Natural killer cell (primary cell): ENCODE measurements at regions not wholly inside any gene's neighbourhood (a gene's known extent, or its start where the extent isn't known, plus 50 kb on each side); places are given as distances from the start of the nearest gene placed in this dataset.

Experiments
- ATAC-seq, 3 donors: fragments of 150-1000 bp in 2 of 3; fragments of 200-7000 bp in 1 of 3; cut with Tn5 transposase; 1 replicate in 1 of 3; 2 replicates in 2 of 3; pipeline ENCODE4 v1.10.0; 2021; ENCODE audit warnings: mild to moderate bottlenecking in 2 of 3, moderate library complexity in 2 of 3
- DNase-seq, 2 donors: peaks; one replicate each; pipeline versions ENCODE4 v3.0.0 to v3.0.0-alpha.2; 2013 to 2021; ENCODE audit warnings: mixed read lengths in 1 of 2
- H3K27ac ChIP-seq: one replicate; pipeline ENCODE4 v1.5.1; 2013; ENCODE audit warnings: mild to moderate bottlenecking, low read length
- H3K27me3 ChIP-seq: one replicate; pipeline ENCODE4 v1.6.1; 2013; ENCODE audit warnings: low read length; ENCODE audit not compliant: control insufficient read depth, insufficient read depth
- H3K36me3 ChIP-seq: one replicate; pipeline ENCODE4 v1.6.1; 2013; ENCODE audit warnings: low read length; ENCODE audit not compliant: control insufficient read depth, insufficient read depth
- H3K4me1 ChIP-seq: one replicate; pipeline ENCODE4 v1.6.1; 2013; ENCODE audit warnings: low read length; ENCODE audit not compliant: control insufficient read depth, insufficient read depth
- H3K4me3 ChIP-seq: one replicate; pipeline ENCODE4 v1.5.1; 2013; ENCODE audit warnings: low read length
- H3K9me3 ChIP-seq: one replicate; pipeline ENCODE4 v1.6.1; 2013; ENCODE audit warnings: low read length; ENCODE audit not compliant: control insufficient read depth, insufficient read depth
- H3K27ac Mint-ChIP-seq, 2 donors: one replicate each; pipeline ENCODE4 v1.8.0; 2022; ENCODE audit warnings: mild to moderate bottlenecking in 2 of 2, mixed read lengths in 2 of 2, moderate library complexity in 1 of 2
- H3K27me3 Mint-ChIP-seq, 2 donors: one replicate each; pipeline ENCODE4 v1.8.0; 2022; ENCODE audit warnings: low read depth in 2 of 2, mixed read lengths in 2 of 2
- H3K36me3 Mint-ChIP-seq: one replicate; pipeline ENCODE4 v1.8.0; 2022; ENCODE audit warnings: mixed read lengths
- H3K4me1 Mint-ChIP-seq, 2 donors: one replicate each; pipeline ENCODE4 v1.8.0; 2022; ENCODE audit warnings: mixed read lengths in 2 of 2
- H3K4me3 Mint-ChIP-seq: one replicate; pipeline ENCODE4 v1.8.0; 2022; ENCODE audit warnings: mild to moderate bottlenecking, moderate library complexity, mixed read lengths
- H3K9me3 Mint-ChIP-seq, 2 donors: one replicate each; pipeline ENCODE4 v1.8.0; 2022; ENCODE audit warnings: mixed read lengths in 2 of 2
- WGBS: methylation state at CpG from one replicate; pipeline ENCODE4 v1.1.7; 2013; ENCODE audit warnings: missing lambda C conversion rate; ENCODE audit not compliant: insufficient coverage; 5-methylcytosine and 5-hydroxymethylcytosine counted together
- intact Hi-C: fragments of 100-400 bp; cut with micrococcal nuclease; formaldehyde crosslinking; loops from one replicate; pipeline ENCODE4 v1.14.2; 2022
- TF ChIP-seq, protein P1 (sequence below): fragments of 200-600 bp; IDR thresholded peaks from one replicate; pipeline ENCODE4 v1.8.0; 2022; ENCODE audit warnings: antibody characterized with exemption

- H3K27me3 ChIP-seq: no peaks in the 10 kb centered on the region
- Mint-ChIP-seq H3K36me3 (peaks cover 11% of the 10 kb centered on the region), H3K27me3 (no peaks in the 10 kb centered on the region), H3K4me1 (no peaks in the 10 kb centered on the region), H3K9me3 (peaks cover 11 to 15% of the 10 kb centered on the region in 2 donors), H3K27ac (no peak overlapping the region), H3K4me3 (no peak overlapping the region)
- intact Hi-C loops: no loop called here
- no peak overlapping the region for H3K4me3 ChIP-seq
- TF ChIP-seq, protein P1, sequence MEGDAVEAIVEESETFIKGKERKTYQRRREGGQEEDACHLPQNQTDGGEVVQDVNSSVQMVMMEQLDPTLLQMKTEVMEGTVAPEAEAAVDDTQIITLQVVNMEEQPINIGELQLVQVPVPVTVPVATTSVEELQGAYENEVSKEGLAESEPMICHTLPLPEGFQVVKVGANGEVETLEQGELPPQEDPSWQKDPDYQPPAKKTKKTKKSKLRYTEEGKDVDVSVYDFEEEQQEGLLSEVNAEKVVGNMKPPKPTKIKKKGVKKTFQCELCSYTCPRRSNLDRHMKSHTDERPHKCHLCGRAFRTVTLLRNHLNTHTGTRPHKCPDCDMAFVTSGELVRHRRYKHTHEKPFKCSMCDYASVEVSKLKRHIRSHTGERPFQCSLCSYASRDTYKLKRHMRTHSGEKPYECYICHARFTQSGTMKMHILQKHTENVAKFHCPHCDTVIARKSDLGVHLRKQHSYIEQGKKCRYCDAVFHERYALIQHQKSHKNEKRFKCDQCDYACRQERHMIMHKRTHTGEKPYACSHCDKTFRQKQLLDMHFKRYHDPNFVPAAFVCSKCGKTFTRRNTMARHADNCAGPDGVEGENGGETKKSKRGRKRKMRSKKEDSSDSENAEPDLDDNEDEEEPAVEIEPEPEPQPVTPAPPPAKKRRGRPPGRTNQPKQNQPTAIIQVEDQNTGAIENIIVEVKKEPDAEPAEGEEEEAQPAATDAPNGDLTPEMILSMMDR: no peak
- 37% methylated on average over 2 of the region's 2 CpGs for WGBS
- no peak for ATAC-seq
- DNase-seq: no peak
- H3K27ac ChIP-seq: no peak overlapping the region
- no peaks in the 10 kb centered on the region for H3K4me1 ChIP-seq
- peaks cover 3% of the 10 kb centered on the region for H3K9me3 ChIP-seq
- H3K36me3 ChIP-seq: no peaks in the 10 kb centered on the region
Measured at GRCh38 chr10:108982159-108982558, 941.2 kb downstream of the XPNPEP1 start.

- no peaks in the 10 kb centered on the region for H3K4me1 ChIP-seq
- peaks cover 3% of the 10 kb centered on the region for H3K9me3 ChIP-seq
- no peaks in the 10 kb centered on the region for H3K36me3 ChIP-seq
- no peak overlapping the region for H3K27ac Mint-ChIP-seq
- peaks cover 14 to 21% of the 10 kb centered on the region in 2 donors for H3K9me3 Mint-ChIP-seq
- ATAC-seq (no peak), DNase-seq (no peak)
- H3K27me3 Mint-ChIP-seq: no peaks in the 10 kb centered on the region
- intact Hi-C loops: no loop called here
- no peak overlapping the region for H3K4me3 ChIP-seq
- H3K36me3 Mint-ChIP-seq: peaks cover 19% of the 10 kb centered on the region
- no peak overlapping the region for H3K27ac ChIP-seq
- TF ChIP-seq, protein P1: no peak
- no peaks in the 10 kb centered on the region for H3K4me1 Mint-ChIP-seq
- no peaks in the 10 kb centered on the region for H3K27me3 ChIP-seq
- H3K4me3 Mint-ChIP-seq: no peak overlapping the region
Measured at GRCh38 chr10:108980869-108981268, 942.4 kb downstream of the XPNPEP1 start.

DNA sequence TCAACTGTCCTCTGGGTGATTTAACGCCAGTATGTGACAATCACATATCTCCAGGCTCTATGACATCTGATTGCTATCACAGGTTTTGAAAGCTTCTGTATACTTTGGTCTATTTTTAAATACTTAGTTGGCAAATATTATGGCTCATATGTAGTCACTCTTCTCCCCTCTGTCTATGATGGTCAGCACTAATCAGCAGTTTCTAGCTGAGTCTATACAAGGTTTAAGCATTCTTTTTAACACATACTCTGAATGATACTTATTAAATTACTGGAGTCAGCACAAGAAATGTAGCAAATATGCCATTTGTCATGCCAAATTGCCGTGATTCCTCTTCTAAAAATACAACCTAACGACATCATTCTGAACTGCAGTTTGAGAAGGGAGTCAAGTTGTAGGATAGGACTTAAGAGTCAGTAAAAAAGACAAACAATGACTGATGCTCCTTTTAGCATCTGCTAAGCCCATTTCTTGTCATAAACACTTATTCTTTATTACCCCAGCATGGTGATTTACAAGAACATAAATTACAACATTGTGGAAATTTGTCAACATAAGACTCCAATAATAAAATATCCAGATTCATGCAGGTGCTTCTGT, 947.8 kb downstream of the XPNPEP1 start:
- Histone ChIP-seq H3K9me3 (peaks cover 3% of the 10 kb centered on the region), H3K27me3 (no peaks in the 10 kb centered on the region), H3K4me3 (no peak overlapping the region), H3K27ac (no peak overlapping the region), H3K36me3 (no peaks in the 10 kb centered on the region), H3K4me1 (no peaks in the 10 kb centered on the region)
- H3K4me1 Mint-ChIP-seq: no peaks in the 10 kb centered on the region
- H3K36me3 Mint-ChIP-seq: peaks cover 16% of the 10 kb centered on the region
- H3K27me3 Mint-ChIP-seq: no peaks in the 10 kb centered on the region
- intact Hi-C loops: no loop called here
- no peak overlapping the region for H3K4me3 Mint-ChIP-seq
- no peak for ATAC-seq
- TF ChIP-seq, protein P1: no peak
- H3K9me3 Mint-ChIP-seq: peaks cover 14 to 18% of the 10 kb centered on the region in 2 donors
- no peak overlapping the region for H3K27ac Mint-ChIP-seq
- DNase-seq: no peak
- WGBS: 63% methylated on average over 3 of the region's 3 CpGs

DNA sequence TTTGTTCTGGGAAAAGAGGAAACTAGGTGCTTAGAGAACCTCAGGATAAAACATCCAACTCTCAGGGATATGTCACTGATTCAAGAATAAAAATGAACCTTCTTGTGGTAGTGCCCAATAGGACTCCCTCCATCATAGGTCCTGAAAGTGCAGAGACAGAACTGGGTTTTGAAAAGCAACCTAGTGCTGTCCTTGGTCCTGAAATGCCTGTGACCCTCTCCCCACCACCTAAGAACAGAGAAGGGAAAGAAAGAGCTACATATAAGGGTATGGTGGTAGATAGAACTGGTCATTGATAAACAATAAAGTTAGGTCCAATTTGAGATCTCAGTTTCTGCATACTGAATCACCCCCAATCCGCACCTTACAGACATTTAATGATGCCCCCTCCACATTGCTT, 953.3 kb downstream of the XPNPEP1 start:
- WGBS: 44% methylated on average over 1 of the region's 1 CpG

More for the DNA sequence above, 953.3 kb downstream of the XPNPEP1 start:
- ATAC-seq (no peak), DNase-seq (no peak)
- Mint-ChIP-seq H3K4me3 (no peak overlapping the region), H3K4me1 (no peaks in the 10 kb centered on the region), H3K27me3 (no peaks in the 10 kb centered on the region), H3K27ac (no peak overlapping the region), H3K9me3 (peaks cover 10 to 14% of the 10 kb centered on the region in 2 donors), H3K36me3 (peaks cover 6% of the 10 kb centered on the region)
- Histone ChIP-seq H3K4me1 (no peaks in the 10 kb centered on the region), H3K4me3 (no peak overlapping the region), H3K27ac (no peak overlapping the region), H3K27me3 (no peaks in the 10 kb centered on the region), H3K9me3 (no peaks in the 10 kb centered on the region), H3K36me3 (no peaks in the 10 kb centered on the region)
- intact Hi-C loops: no loop called here
- TF ChIP-seq, protein P1: no peak
